GM12874 (cell line): ENCODE measurements at regions not wholly inside any gene's neighbourhood (a gene's known extent, or its start where the extent isn't known, plus 50 kb on each side); places are given as distances from the start of the nearest gene placed in this dataset.

Source experiments
- TF ChIP-seq, protein P1 (sequence below): IDR thresholded peaks from 2 replicates; pipeline ENCODE4 v1.5.1; 2011; ENCODE audit warnings: low read depth, mild to moderate bottlenecking, control low read depth, low read length, moderate library complexity; ENCODE audit not compliant: insufficient read depth

DNA sequence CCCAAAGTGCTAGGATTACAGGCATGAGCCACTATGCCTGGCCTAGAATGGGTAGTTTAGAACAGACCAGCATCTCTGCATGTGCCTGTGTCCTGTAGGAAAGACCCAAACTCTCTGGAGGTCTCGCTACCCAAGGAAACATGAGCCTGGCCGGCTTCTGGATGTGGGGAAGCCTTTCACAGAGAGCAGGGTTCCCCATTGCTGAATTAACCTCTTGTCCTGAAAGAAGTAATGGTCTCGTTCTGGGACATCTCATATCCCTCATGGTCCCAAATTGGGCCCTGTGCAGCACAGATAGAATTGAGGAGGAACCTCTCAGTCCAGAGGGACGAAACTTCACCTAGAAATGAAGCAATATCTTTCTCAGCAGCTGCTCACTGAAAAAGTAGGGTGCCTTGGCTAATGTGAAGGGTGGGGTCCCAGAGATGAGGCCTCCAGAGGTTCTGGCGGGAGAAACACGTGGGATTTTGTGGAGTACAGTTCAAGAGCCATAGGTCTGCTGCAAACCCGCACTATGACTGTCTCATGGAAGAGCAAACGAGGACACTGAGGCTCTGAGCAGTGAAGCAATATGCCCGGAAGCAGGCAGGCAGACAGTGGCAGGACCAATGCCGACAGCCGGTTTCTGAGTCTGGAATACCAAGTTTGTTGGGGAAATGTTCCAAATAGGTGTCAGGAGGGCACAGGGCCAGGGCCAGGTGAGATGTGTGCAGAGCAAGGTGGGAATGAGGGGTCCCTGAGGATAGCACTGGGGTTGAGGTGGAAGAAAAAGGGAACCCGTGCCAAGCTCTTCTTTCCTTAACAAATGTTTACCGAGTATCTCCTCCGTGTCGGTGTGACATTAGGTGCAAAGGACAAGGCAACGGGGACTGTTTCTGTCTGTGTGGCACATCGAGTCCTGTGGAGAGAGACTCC lies 121.0 kb upstream of the TWIST2 start:
- TF ChIP-seq, protein P1, sequence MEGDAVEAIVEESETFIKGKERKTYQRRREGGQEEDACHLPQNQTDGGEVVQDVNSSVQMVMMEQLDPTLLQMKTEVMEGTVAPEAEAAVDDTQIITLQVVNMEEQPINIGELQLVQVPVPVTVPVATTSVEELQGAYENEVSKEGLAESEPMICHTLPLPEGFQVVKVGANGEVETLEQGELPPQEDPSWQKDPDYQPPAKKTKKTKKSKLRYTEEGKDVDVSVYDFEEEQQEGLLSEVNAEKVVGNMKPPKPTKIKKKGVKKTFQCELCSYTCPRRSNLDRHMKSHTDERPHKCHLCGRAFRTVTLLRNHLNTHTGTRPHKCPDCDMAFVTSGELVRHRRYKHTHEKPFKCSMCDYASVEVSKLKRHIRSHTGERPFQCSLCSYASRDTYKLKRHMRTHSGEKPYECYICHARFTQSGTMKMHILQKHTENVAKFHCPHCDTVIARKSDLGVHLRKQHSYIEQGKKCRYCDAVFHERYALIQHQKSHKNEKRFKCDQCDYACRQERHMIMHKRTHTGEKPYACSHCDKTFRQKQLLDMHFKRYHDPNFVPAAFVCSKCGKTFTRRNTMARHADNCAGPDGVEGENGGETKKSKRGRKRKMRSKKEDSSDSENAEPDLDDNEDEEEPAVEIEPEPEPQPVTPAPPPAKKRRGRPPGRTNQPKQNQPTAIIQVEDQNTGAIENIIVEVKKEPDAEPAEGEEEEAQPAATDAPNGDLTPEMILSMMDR = no peak

GRCh38 chr2:238727585-238728329 lies 120.1 kb upstream of the TWIST2 start:
- TF ChIP-seq, protein P1 = no peak

DNA sequence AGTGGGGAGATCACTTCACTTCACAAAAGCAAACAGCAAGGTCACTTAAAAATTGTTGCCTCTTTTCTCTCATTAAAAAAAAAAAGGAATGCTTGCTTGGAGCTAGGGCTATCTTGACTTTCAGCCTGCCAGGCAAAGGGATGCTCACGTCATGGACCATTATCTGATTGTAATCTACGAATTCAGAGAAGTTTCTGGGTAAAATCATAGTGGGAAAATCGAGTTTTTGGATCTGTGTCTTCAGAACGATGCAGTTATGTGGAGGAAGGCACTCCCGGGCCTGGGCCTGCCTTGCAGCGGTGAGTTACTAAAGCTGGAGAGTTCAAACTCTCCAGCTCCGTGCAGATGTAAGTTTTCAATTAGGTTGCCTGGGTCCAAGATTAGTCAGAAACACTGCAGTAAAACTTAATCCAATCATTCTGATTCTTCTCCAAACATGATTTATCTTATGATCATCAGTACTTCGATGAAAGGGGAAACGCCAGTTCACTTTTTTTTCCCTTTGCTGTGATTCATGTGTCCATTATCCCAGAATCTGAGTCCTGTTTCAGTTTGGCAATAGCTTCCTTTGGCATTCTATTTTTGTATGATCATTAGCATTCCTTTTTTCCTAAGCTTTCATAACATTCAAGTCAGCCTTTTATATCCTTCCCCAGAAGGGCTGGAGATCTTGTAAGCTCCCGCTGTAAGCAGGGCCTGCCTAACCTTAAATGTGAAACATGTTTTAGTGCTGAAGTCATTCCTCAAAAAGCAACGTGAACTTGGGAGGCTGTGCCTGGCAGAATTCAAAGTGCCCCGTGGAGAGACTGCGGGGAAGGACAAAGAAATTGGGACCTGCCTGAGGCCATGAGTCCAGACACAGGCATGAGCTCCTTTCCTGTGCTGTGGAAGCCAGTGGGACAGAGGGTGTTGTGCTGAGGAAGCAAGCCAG lies 119.3 kb upstream of the TWIST2 start:
- TF ChIP-seq, protein P1 = no peak

- TF ChIP-seq, protein P1 = no peak
Measured at GRCh38 chr2:238729261-238729935, 118.5 kb upstream of the TWIST2 start.

GRCh38 chr2:238730001-238730669 lies 117.8 kb upstream of the TWIST2 start:
- TF ChIP-seq, protein P1 = no peak

DNA sequence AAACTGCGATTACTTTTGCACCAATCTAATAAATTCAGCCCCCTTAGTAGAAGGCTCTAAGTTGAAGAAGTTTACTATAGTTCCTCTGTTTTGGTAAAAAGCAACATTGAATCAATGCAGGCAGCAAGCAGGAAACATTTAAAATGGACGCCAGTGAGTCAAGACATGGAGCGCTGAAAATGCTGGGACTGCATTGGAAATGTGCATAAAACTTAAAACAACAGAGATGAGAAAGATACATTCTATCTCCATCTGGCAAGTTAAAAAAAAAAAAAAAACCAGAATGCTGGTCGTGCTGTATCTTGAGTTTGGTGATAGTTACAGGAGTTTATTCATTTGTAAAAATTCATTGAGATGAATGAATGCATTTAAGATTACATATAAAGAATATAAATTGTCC lies 117.0 kb upstream of the TWIST2 start:
- TF ChIP-seq, protein P1 = no peak
